GM23338 (cell line): ENCODE measurements at regions not wholly inside any gene's neighbourhood (a gene's known extent, or its start where the extent isn't known, plus 50 kb on each side); places are given as distances from the start of the nearest gene placed in this dataset.

Experiments
- CREB1 ChIP-seq: fragments of 250-450 bp; sonication (Bioruptor Pico); IDR thresholded peaks from 2 replicates; pipeline ENCODE4 v1.5.0; 2020; ENCODE audit warnings: low read depth, mild to moderate bottlenecking, moderate library complexity
- CTCF ChIP-seq, 2 experiments: fragments of 200-600 bp in 1 of 2; sonication (generic) in 1 of 2; conservative IDR thresholded peaks; 2 replicates each; pipeline versions ENCODE4 v1.5.1 to v1.6.1; 2016 to 2017; ENCODE audit warnings: antibody characterized with exemption in 2 of 2, low read depth in 2 of 2, mild to moderate bottlenecking in 2 of 2, moderate library complexity in 1 of 2
- ETS1 ChIP-seq: IDR thresholded peaks from 2 replicates; pipeline ENCODE4 v1.6.1; 2016; ENCODE audit warnings: antibody characterized with exemption
- EZH2 ChIP-seq: fragments of 200-600 bp; sonication (generic); IDR thresholded peaks from one replicate; pipeline ENCODE4 v1.8.0; 2017; ENCODE audit warnings: antibody characterized with exemption, mild to moderate bottlenecking, low read depth; ENCODE audit not compliant: unreplicated experiment
- JUNB ChIP-seq: IDR thresholded peaks from one replicate; pipeline ENCODE4 v1.6.1; 2016; ENCODE audit warnings: antibody characterized with exemption; ENCODE audit not compliant: unreplicated experiment
- NANOG ChIP-seq: IDR thresholded peaks from 2 replicates; pipeline ENCODE4 v1.6.1; 2016; ENCODE audit warnings: antibody characterized with exemption, borderline replicate concordance
- POLR2AphosphoS5 ChIP-seq: IDR thresholded peaks from 2 replicates; pipeline ENCODE4 v1.6.1; 2016; ENCODE audit warnings: antibody characterized with exemption, low read depth
- REST ChIP-seq: IDR thresholded peaks from one replicate; pipeline ENCODE4 v1.6.1; 2018; ENCODE audit warnings: antibody characterized with exemption; ENCODE audit not compliant: unreplicated experiment
- ZNF114 ChIP-seq: fragments of 250-450 bp; sonication (Bioruptor Pico); IDR thresholded peaks from 2 replicates; pipeline ENCODE4 v1.5.0; 2020; ENCODE audit warnings: mild to moderate bottlenecking, moderate library complexity
- ZNF462 ChIP-seq: fragments of 250-450 bp; sonication (Bioruptor Pico); IDR thresholded peaks from 2 replicates; pipeline ENCODE4 v1.5.0; 2020; ENCODE audit warnings: mild to moderate bottlenecking, moderate library complexity

GRCh38 chr12:89040146-89040964 lies 311.9 kb downstream of the DUSP6 start:
- TF ChIP-seq CTCF (conservative IDR thresholded peaks at IDR 0.05; ENCODE audit: low read depth in 2 of 2): 0 out of 4 replicates have a peak, but pooled peaks of 1 of the 2 experiments have one; percentile 8
- no peak for TF ChIP-seq POLR2AphosphoS5
- TF ChIP-seq EZH2: no peak
- TF ChIP-seq ZNF114 (CRISPR knock-in tag): no peak
- TF ChIP-seq JUNB: no peak
- no peak for TF ChIP-seq CREB1
- TF ChIP-seq NANOG: no peak
- no peak for TF ChIP-seq ZNF462 (CRISPR knock-in tag)
- no peak for TF ChIP-seq ETS1
- no peak for TF ChIP-seq REST
